Activated naive CD4-positive, alpha-beta T cell treated with anti-CD3 and anti-CD28 coated beads, Interleukin-2, amount 10 ng/mL, durations not matched to agents 7 days and 5 days (primary cell): ENCODE measurements at regions not wholly inside any gene's neighbourhood (a gene's known extent, or its start where the extent isn't known, plus 50 kb on each side); places are given as distances from the start of the nearest gene placed in this dataset.
"Not testable (repeated sequence)": the region's sequence is repeated elsewhere in the genome, so short reads cannot be mapped to it uniquely, and the experiment has no call there.

ENCODE experiments used
- CTCF ChIA-PET: fragments of 350-600 bp; sonication (Branson Sonifier 250); formaldehyde crosslinking; loops from one replicate; lab custom pipeline; 2021; ENCODE audit warnings: antibody characterized with exemption; lab: Charles Lee
- DNase-seq: peaks from one replicate; pipeline ENCODE4 v3.0.0-alpha.2; 2020
- H3K27ac Mint-ChIP-seq: one replicate; pipeline ENCODE4 v1.8.0; 2021; ENCODE audit warnings: mild to moderate bottlenecking, moderate library complexity, mixed read lengths
- H3K27me3 Mint-ChIP-seq: one replicate; pipeline ENCODE4 v1.8.0; 2021; ENCODE audit warnings: mild to moderate bottlenecking, mixed read lengths
- H3K36me3 Mint-ChIP-seq: one replicate; pipeline ENCODE4 v1.8.0; 2021; ENCODE audit warnings: mixed read lengths
- H3K4me1 Mint-ChIP-seq: one replicate; pipeline ENCODE4 v1.8.0; 2021; ENCODE audit warnings: mixed read lengths
- H3K4me3 Mint-ChIP-seq: one replicate; pipeline ENCODE4 v1.8.0; 2021; ENCODE audit warnings: mild to moderate bottlenecking, moderate library complexity, mixed read lengths
- H3K9me3 Mint-ChIP-seq: one replicate; pipeline ENCODE4 v1.8.0; 2021; ENCODE audit warnings: mixed read lengths

GRCh38 chr3:194876403-194877095 is 190.9 kb downstream of the FAM43A start:
- CTCF ChIA-PET, result no interaction called here
- DNase-seq, result no peak
- Mint-ChIP-seq H3K4me3 (no peak overlapping the region), H3K9me3 (no peaks in the 10 kb centered on the region), H3K36me3 (no peaks in the 10 kb centered on the region), H3K4me1 (peaks cover 11% of the 10 kb centered on the region), H3K27me3 (peaks cover 9% of the 10 kb centered on the region), H3K27ac (no peak overlapping the region)

- Mint-ChIP-seq H3K9me3 (no peaks in the 10 kb centered on the region), H3K4me1 (peaks cover 11% of the 10 kb centered on the region), H3K36me3 (no peaks in the 10 kb centered on the region), H3K27ac (no peak overlapping the region), H3K27me3 (peaks cover 3% of the 10 kb centered on the region), H3K4me3 (no peak overlapping the region)
- DNase-seq, result no peak
- CTCF ChIA-PET, result no interaction called here
Observed at GRCh38 chr3:194877291-194878119, 191.8 kb downstream of the FAM43A start.

- H3K4me3 Mint-ChIP-seq, result no peak overlapping the region
- CTCF ChIA-PET, result no interaction called here
- no peak for DNase-seq
- no peak overlapping the region for H3K27ac Mint-ChIP-seq
- peaks cover 4% of the 10 kb centered on the region for H3K9me3 Mint-ChIP-seq
- H3K27me3 Mint-ChIP-seq, result peaks cover 3% of the 10 kb centered on the region
- H3K4me1 Mint-ChIP-seq, result peaks cover 11% of the 10 kb centered on the region
- no peaks in the 10 kb centered on the region for H3K36me3 Mint-ChIP-seq
Observed at GRCh38 chr3:194879126-194879877, 193.6 kb downstream of the FAM43A start.

GRCh38 chr3:194879991-194880939 is 194.6 kb downstream of the FAM43A start:
- H3K27me3 Mint-ChIP-seq, result peaks cover 5% of the 10 kb centered on the region

GRCh38 chr3:194880940-194881925 is 195.6 kb downstream of the FAM43A start:
- Mint-ChIP-seq H3K9me3 (peaks cover 4% of the 10 kb centered on the region), H3K27ac (no peak overlapping the region)
- no peak for DNase-seq

More at GRCh38 chr3:194879991-194880939, 194.6 kb downstream of the FAM43A start:
- Mint-ChIP-seq H3K27ac (peak overlapping the region; percentile 63), H3K4me1 (peaks cover 11% of the 10 kb centered on the region), H3K9me3 (peaks cover 4% of the 10 kb centered on the region), H3K36me3 (no peaks in the 10 kb centered on the region), H3K4me3 (no peak overlapping the region)
- DNase-seq, result no peak
- CTCF ChIA-PET, result no interaction called here

GRCh38 chr3:194884649-194885315 is 199.1 kb downstream of the FAM43A start:
- Mint-ChIP-seq H3K36me3 (no peaks in the 10 kb centered on the region), H3K27me3 (peaks cover 14% of the 10 kb centered on the region), H3K4me1 (peaks cover 4% of the 10 kb centered on the region), H3K27ac (no peak overlapping the region), H3K9me3 (peaks cover 8% of the 10 kb centered on the region), H3K4me3 (no peak overlapping the region)
- no peak for DNase-seq
- CTCF ChIA-PET, result no interaction called here

More at GRCh38 chr3:194880940-194881925, 195.6 kb downstream of the FAM43A start:
- Mint-ChIP-seq H3K27me3 (peaks cover 5% of the 10 kb centered on the region), H3K4me3 (no peak overlapping the region), H3K36me3 (no peaks in the 10 kb centered on the region), H3K4me1 (peaks cover 11% of the 10 kb centered on the region)
- CTCF ChIA-PET, result no interaction called here

- Mint-ChIP-seq H3K27ac (no peak overlapping the region), H3K4me3 (no peak overlapping the region), H3K4me1 (no peaks in the 10 kb centered on the region), H3K36me3 (no peaks in the 10 kb centered on the region), H3K27me3 (peaks cover 14% of the 10 kb centered on the region), H3K9me3 (peaks cover 8% of the 10 kb centered on the region)
- CTCF ChIA-PET, result no interaction called here
- no peak for DNase-seq
Observed at GRCh38 chr3:194885766-194886165, 200.1 kb downstream of the FAM43A start.

GRCh38 chr3:194886836-194887235 is 201.2 kb downstream of the FAM43A start:
- Mint-ChIP-seq H3K9me3 (peaks cover 8% of the 10 kb centered on the region), H3K27me3 (peaks cover 14% of the 10 kb centered on the region), H3K4me3 (no peak overlapping the region), H3K4me1 (no peaks in the 10 kb centered on the region), H3K27ac (no peak overlapping the region), H3K36me3 (no peaks in the 10 kb centered on the region)
- CTCF ChIA-PET, result no interaction called here
- no peak for DNase-seq

GRCh38 chr3:194888062-194888461 is 202.4 kb downstream of the FAM43A start:
- DNase-seq, H3K4me3 Mint-ChIP-seq, H3K9me3 Mint-ChIP-seq, CTCF ChIA-PET, H3K36me3 Mint-ChIP-seq, H3K27ac Mint-ChIP-seq, H3K4me1 Mint-ChIP-seq: not testable (repeated sequence)
- peaks cover 14% of the 10 kb centered on the region for H3K27me3 Mint-ChIP-seq

- DNase-seq, result no peak
- no peaks in the 10 kb centered on the region for H3K36me3 Mint-ChIP-seq
- peaks cover 14% of the 10 kb centered on the region for H3K27me3 Mint-ChIP-seq
- no peak overlapping the region for H3K27ac Mint-ChIP-seq
- peaks cover 9% of the 10 kb centered on the region for H3K9me3 Mint-ChIP-seq
- no peak overlapping the region for H3K4me3 Mint-ChIP-seq
- CTCF ChIA-PET, result no interaction called here
- peaks cover 2% of the 10 kb centered on the region for H3K4me1 Mint-ChIP-seq
Observed at GRCh38 chr3:194888916-194889315, 203.2 kb downstream of the FAM43A start.

- DNase-seq, result no peak
- CTCF ChIA-PET, result no interaction called here
Observed at GRCh38 chr3:194890091-194890490, 204.4 kb downstream of the FAM43A start.

More at GRCh38 chr3:194890091-194890490, 204.4 kb downstream of the FAM43A start:
- Mint-ChIP-seq H3K27me3 (peaks cover 8% of the 10 kb centered on the region), H3K36me3 (no peaks in the 10 kb centered on the region), H3K27ac (no peak overlapping the region), H3K9me3 (peaks cover 14% of the 10 kb centered on the region), H3K4me3 (no peak overlapping the region), H3K4me1 (peaks cover 2% of the 10 kb centered on the region)
